Lung (tissue), 11 donors: ENCODE measurements at regions not wholly inside any gene's neighbourhood (a gene's known extent, or its start where the extent isn't known, plus 50 kb on each side); places are given as distances from the start of the nearest gene placed in this dataset.

Experiments
- ATAC-seq: fragments of 200-7000 bp; cut with Tn5 transposase; one replicate; pipeline ENCODE4 v1.9.1; 2020; ENCODE audit warnings: moderate number of reproducible peaks; ENCODE audit not compliant: insufficient read depth, low FRiP score
- DNase-seq, 3 donors: peaks; one replicate each; pipeline ENCODE4 v3.0.0-alpha.2; 2013 to 2017
- H3K27ac ChIP-seq, 2 donors: one replicate each; pipeline ENCODE4 v1.5.1; 2013; ENCODE audit warnings: mild to moderate bottlenecking in 2 of 2, moderate library complexity in 2 of 2, control low read depth in 1 of 2, inconsistent platforms in 1 of 2, low read depth in 1 of 2, low read length in 1 of 2
- H3K27me3 ChIP-seq, 3 donors: one replicate each; pipeline ENCODE4 v1.5.1; 2013; ENCODE audit warnings: low read length in 2 of 3; ENCODE audit not compliant: control insufficient read depth in 3 of 3, insufficient read depth in 3 of 3
- H3K36me3 ChIP-seq, 4 donors: one replicate each; pipeline ENCODE4 v1.5.1; 2013; ENCODE audit warnings: low read length in 4 of 4, mild to moderate bottlenecking in 1 of 4, moderate library complexity in 1 of 4; ENCODE audit not compliant: control insufficient read depth in 4 of 4, insufficient read depth in 4 of 4
- H3K4me1 ChIP-seq, 5 donors: one replicate each; pipeline ENCODE4 v1.5.1; 2013; ENCODE audit warnings: low read length in 5 of 5, mild to moderate bottlenecking in 2 of 5, moderate library complexity in 1 of 5; ENCODE audit not compliant: control insufficient read depth in 5 of 5, insufficient read depth in 5 of 5
- H3K4me3 ChIP-seq: one replicate; pipeline ENCODE4 v1.5.1; 2013; ENCODE audit warnings: mild to moderate bottlenecking, control low read depth, moderate library complexity
- H3K9ac ChIP-seq, 2 donors: one replicate each; pipeline ENCODE4 v1.5.1; 2013; ENCODE audit warnings: low read length in 2 of 2, control low read depth in 1 of 2; ENCODE audit not compliant: insufficient read depth in 1 of 2
- H3K9me3 ChIP-seq, 4 donors: one replicate each; pipeline ENCODE4 v1.5.1; 2013; ENCODE audit warnings: low read length in 3 of 4, mild to moderate bottlenecking in 1 of 4, moderate library complexity in 1 of 4; ENCODE audit not compliant: control insufficient read depth in 4 of 4, insufficient read depth in 3 of 4
- CTCF ChIP-seq: IDR thresholded peaks from 2 replicates; pipeline ENCODE4 v1.5.1; 2012; ENCODE audit warnings: mild to moderate bottlenecking; ENCODE audit errors: control extremely low read depth, extremely low read depth
- WGBS, 2 donors: extraction: QIAGEN DNeasy Blood & Tissue Kit; methylation state at CpG; one replicate each; pipeline ENCODE4 v1.1.7; 2013; 5-methylcytosine and 5-hydroxymethylcytosine counted together
- donor health status: control.
- donor health status: control.
- donor health status: Bipolar disorder and iron deficiency.
- donor health status: healthy.
- donor health status: DM: yes; HTN: yes; CAD: no.

GRCh38 chr1:59243978-59244377 lies 52.9 kb upstream of the FGGY start:
- Histone ChIP-seq H3K9me3 (no peaks in the 10 kb centered on the region), H3K36me3 (no peaks in the 10 kb centered on the region), H3K9ac (no peak overlapping the region), H3K27ac (no peak overlapping the region), H3K4me3 (no peak overlapping the region), H3K27me3 (no peaks in the 10 kb centered on the region), H3K4me1 (no peaks in the 10 kb centered on the region)
- ATAC-seq, result no peak
- TF ChIP-seq CTCF, result no peak
- DNase-seq, result no peak
- 93 to 97% methylated on average over 1 of the region's 1 CpG for WGBS, 2 donors

GRCh38 chr1:59244891-59245290 lies 52.0 kb upstream of the FGGY start:
- no peak for ATAC-seq
- Histone ChIP-seq H3K9me3 (no peaks in the 10 kb centered on the region), H3K27me3 (no peaks in the 10 kb centered on the region), H3K4me3 (no peak overlapping the region), H3K9ac (no peak overlapping the region), H3K27ac (no peak overlapping the region), H3K36me3 (no peaks in the 10 kb centered on the region), H3K4me1 (peaks cover 0 to 2% (median 0%) of the 10 kb centered on the region in 5 donors)
- DNase-seq, result no peak
- WGBS, 2 donors, result 98% methylated on average over 1 of the region's 1 CpG
- no peak for TF ChIP-seq CTCF
